Sigmoid colon (tissue), 4 donors: ENCODE measurements at regions not wholly inside any gene's neighbourhood (a gene's known extent, or its start where the extent isn't known, plus 50 kb on each side); places are given as distances from the start of the nearest gene placed in this dataset.
"Not testable (repeated sequence)": the region's sequence is repeated elsewhere in the genome, so short reads cannot be mapped to it uniquely, and the experiment has no call there.

Source experiments
- CTCF ChIP-seq, 4 experiments: fragments of 450-650 bp in 3 of 4; fragments of 200-600 bp in 1 of 4; IDR thresholded peaks; one replicate each; pipeline ENCODE4 v1.5.1; 2016 to 2019; ENCODE audit warnings: antibody characterized with exemption in 4 of 4, mild to moderate bottlenecking in 3 of 4, moderate library complexity in 2 of 4
- EP300 ChIP-seq, 4 donors: sonication (generic); formaldehyde crosslinking; IDR thresholded peaks; one replicate each; pipeline ENCODE4 v1.6.1; 2017; ENCODE audit warnings: antibody characterized with exemption in 4 of 4
- POLR2A ChIP-seq, 2 donors: fragments of 450-650 bp; IDR thresholded peaks; one replicate each; pipeline ENCODE4 v1.6.1; 2016; ENCODE audit warnings: antibody characterized with exemption in 2 of 2, mild to moderate bottlenecking in 2 of 2, moderate library complexity in 2 of 2
- POLR2AphosphoS5 ChIP-seq, 4 donors: sonication (generic); formaldehyde crosslinking; IDR thresholded peaks; one replicate each; pipeline ENCODE4 v1.6.1; 2017; ENCODE audit warnings: antibody characterized with exemption in 4 of 4

- not testable (repeated sequence) for TF ChIP-seq CTCF, POLR2AphosphoS5, POLR2A, EP300 (IDR thresholded peaks at IDR 0.05)
Measured at GRCh38 chr7:73961991-73962390, 66.0 kb upstream of the ELN start.
